ENCODE measurements at regions not wholly inside any gene's neighbourhood (a gene's known extent, or its start where the extent isn't known, plus 50 kb on each side); places are given as distances from the start of the nearest gene placed in this dataset.

- TF ChIP-seq GABPA (IDR thresholded peaks at IDR 0.05; ENCODE audit: low read depth) (no peak), EP300 (IDR thresholded peaks at IDR 0.05; ENCODE audit: borderline replicate concordance in 1 of 2, control insufficient read depth in 1 of 2, low read depth in 2 of 2, low read length in 2 of 2) (no peak), SPI1 (IDR thresholded peaks at IDR 0.05; ENCODE audit: borderline replicate concordance, insufficient read depth, low read depth, low read length) (no peak), POLR2AphosphoS2 (IDR thresholded peaks at IDR 0.05; ENCODE audit: low read depth, low read length) (no peak), ESRRA (IDR thresholded peaks at IDR 0.05; ENCODE audit: low read length) (no peak), PAX8 (IDR thresholded peaks at IDR 0.05) (no peak), MXI1 (IDR thresholded peaks at IDR 0.05; ENCODE audit: low read depth, low read length) (no peak), TCF3 (IDR thresholded peaks at IDR 0.05; ENCODE audit: borderline replicate concordance, insufficient read depth, low read depth, low read length) (no peak), CREM (IDR thresholded peaks at IDR 0.05; ENCODE audit: low read depth) (no peak), HDAC6 (IDR thresholded peaks at IDR 0.05; ENCODE audit: unreplicated experiment) (no peak)
- TF ChIP-seq, protein P1, sequence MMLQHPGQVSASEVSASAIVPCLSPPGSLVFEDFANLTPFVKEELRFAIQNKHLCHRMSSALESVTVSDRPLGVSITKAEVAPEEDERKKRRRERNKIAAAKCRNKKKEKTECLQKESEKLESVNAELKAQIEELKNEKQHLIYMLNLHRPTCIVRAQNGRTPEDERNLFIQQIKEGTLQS (IDR thresholded peaks at IDR 0.05; ENCODE audit: borderline replicate concordance, extremely low read depth, low read depth, low read length), result no peak
- TF ChIP-seq, protein P2, sequence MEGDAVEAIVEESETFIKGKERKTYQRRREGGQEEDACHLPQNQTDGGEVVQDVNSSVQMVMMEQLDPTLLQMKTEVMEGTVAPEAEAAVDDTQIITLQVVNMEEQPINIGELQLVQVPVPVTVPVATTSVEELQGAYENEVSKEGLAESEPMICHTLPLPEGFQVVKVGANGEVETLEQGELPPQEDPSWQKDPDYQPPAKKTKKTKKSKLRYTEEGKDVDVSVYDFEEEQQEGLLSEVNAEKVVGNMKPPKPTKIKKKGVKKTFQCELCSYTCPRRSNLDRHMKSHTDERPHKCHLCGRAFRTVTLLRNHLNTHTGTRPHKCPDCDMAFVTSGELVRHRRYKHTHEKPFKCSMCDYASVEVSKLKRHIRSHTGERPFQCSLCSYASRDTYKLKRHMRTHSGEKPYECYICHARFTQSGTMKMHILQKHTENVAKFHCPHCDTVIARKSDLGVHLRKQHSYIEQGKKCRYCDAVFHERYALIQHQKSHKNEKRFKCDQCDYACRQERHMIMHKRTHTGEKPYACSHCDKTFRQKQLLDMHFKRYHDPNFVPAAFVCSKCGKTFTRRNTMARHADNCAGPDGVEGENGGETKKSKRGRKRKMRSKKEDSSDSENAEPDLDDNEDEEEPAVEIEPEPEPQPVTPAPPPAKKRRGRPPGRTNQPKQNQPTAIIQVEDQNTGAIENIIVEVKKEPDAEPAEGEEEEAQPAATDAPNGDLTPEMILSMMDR (IDR thresholded peaks at IDR 0.05 in 2 of 3, conservative IDR thresholded peaks at IDR 0.05 in 1 of 3; ENCODE audit: control insufficient read depth in 2 of 3, extremely low read depth in 1 of 3, insufficient read depth in 1 of 3, low read depth in 3 of 3, low read length in 3 of 3), result no peak
Observed at GRCh38 chr3:35198857-35199256, 440.5 kb upstream of the ARPP21 start.
